Natural killer cell (primary cell): ENCODE measurements at regions not wholly inside any gene's neighbourhood (a gene's known extent, or its start where the extent isn't known, plus 50 kb on each side); places are given as distances from the start of the nearest gene placed in this dataset.
"Not testable (repeated sequence)": the region's sequence is repeated elsewhere in the genome, so short reads cannot be mapped to it uniquely, and the experiment has no call there.

Source experiments
- ATAC-seq, 3 donors: fragments of 150-1000 bp in 2 of 3; fragments of 200-7000 bp in 1 of 3; cut with Tn5 transposase; 1 replicate in 1 of 3; 2 replicates in 2 of 3; pipeline ENCODE4 v1.10.0; 2021; ENCODE audit warnings: mild to moderate bottlenecking in 2 of 3, moderate library complexity in 2 of 3
- DNase-seq, 2 donors: peaks; one replicate each; pipeline versions ENCODE4 v3.0.0 to v3.0.0-alpha.2; 2013 to 2021; ENCODE audit warnings: mixed read lengths in 1 of 2
- H3K27ac ChIP-seq: one replicate; pipeline ENCODE4 v1.5.1; 2013; ENCODE audit warnings: mild to moderate bottlenecking, low read length
- H3K27me3 ChIP-seq: one replicate; pipeline ENCODE4 v1.6.1; 2013; ENCODE audit warnings: low read length; ENCODE audit not compliant: control insufficient read depth, insufficient read depth
- H3K36me3 ChIP-seq: one replicate; pipeline ENCODE4 v1.6.1; 2013; ENCODE audit warnings: low read length; ENCODE audit not compliant: control insufficient read depth, insufficient read depth
- H3K4me1 ChIP-seq: one replicate; pipeline ENCODE4 v1.6.1; 2013; ENCODE audit warnings: low read length; ENCODE audit not compliant: control insufficient read depth, insufficient read depth
- H3K4me3 ChIP-seq: one replicate; pipeline ENCODE4 v1.5.1; 2013; ENCODE audit warnings: low read length
- H3K9me3 ChIP-seq: one replicate; pipeline ENCODE4 v1.6.1; 2013; ENCODE audit warnings: low read length; ENCODE audit not compliant: control insufficient read depth, insufficient read depth
- H3K27ac Mint-ChIP-seq, 2 donors: one replicate each; pipeline ENCODE4 v1.8.0; 2022; ENCODE audit warnings: mild to moderate bottlenecking in 2 of 2, mixed read lengths in 2 of 2, moderate library complexity in 1 of 2
- H3K27me3 Mint-ChIP-seq, 2 donors: one replicate each; pipeline ENCODE4 v1.8.0; 2022; ENCODE audit warnings: low read depth in 2 of 2, mixed read lengths in 2 of 2
- H3K36me3 Mint-ChIP-seq: one replicate; pipeline ENCODE4 v1.8.0; 2022; ENCODE audit warnings: mixed read lengths
- H3K4me1 Mint-ChIP-seq, 2 donors: one replicate each; pipeline ENCODE4 v1.8.0; 2022; ENCODE audit warnings: mixed read lengths in 2 of 2
- H3K4me3 Mint-ChIP-seq: one replicate; pipeline ENCODE4 v1.8.0; 2022; ENCODE audit warnings: mild to moderate bottlenecking, moderate library complexity, mixed read lengths
- H3K9me3 Mint-ChIP-seq, 2 donors: one replicate each; pipeline ENCODE4 v1.8.0; 2022; ENCODE audit warnings: mixed read lengths in 2 of 2
- CTCF ChIP-seq: fragments of 200-600 bp; IDR thresholded peaks from one replicate; pipeline ENCODE4 v1.8.0; 2022; ENCODE audit warnings: antibody characterized with exemption
- WGBS: methylation state at CpG from one replicate; pipeline ENCODE4 v1.1.7; 2013; ENCODE audit warnings: missing lambda C conversion rate; ENCODE audit not compliant: insufficient coverage; 5-methylcytosine and 5-hydroxymethylcytosine counted together
- intact Hi-C: fragments of 100-400 bp; cut with micrococcal nuclease; formaldehyde crosslinking; loops from one replicate; pipeline ENCODE4 v1.14.2; 2022

- Mint-ChIP-seq H3K27ac (no peak overlapping the region), H3K36me3 (no peaks in the 10 kb centered on the region), H3K4me3 (no peak overlapping the region), H3K27me3 (peaks cover 32 to 67% of the 10 kb centered on the region in 2 donors), H3K4me1 (no peaks in the 10 kb centered on the region), H3K9me3 (no peaks in the 10 kb centered on the region)
- WGBS, result 100% methylated on average over 2 of the region's 4 CpGs
- intact Hi-C loops, result no loop called here
- no peaks in the 10 kb centered on the region for H3K36me3 ChIP-seq
- no peaks in the 10 kb centered on the region for H3K4me1 ChIP-seq
- H3K9me3 ChIP-seq, result no peaks in the 10 kb centered on the region
- ATAC-seq (no peak), DNase-seq (no peak)
- no peaks in the 10 kb centered on the region for H3K27me3 ChIP-seq
- no peak overlapping the region for H3K4me3 ChIP-seq
- no peak for TF ChIP-seq CTCF
- H3K27ac ChIP-seq, result no peak overlapping the region
Observed at GRCh38 chr13:111060237-111060919, 54.7 kb upstream of the ARHGEF7 start.

DNA sequence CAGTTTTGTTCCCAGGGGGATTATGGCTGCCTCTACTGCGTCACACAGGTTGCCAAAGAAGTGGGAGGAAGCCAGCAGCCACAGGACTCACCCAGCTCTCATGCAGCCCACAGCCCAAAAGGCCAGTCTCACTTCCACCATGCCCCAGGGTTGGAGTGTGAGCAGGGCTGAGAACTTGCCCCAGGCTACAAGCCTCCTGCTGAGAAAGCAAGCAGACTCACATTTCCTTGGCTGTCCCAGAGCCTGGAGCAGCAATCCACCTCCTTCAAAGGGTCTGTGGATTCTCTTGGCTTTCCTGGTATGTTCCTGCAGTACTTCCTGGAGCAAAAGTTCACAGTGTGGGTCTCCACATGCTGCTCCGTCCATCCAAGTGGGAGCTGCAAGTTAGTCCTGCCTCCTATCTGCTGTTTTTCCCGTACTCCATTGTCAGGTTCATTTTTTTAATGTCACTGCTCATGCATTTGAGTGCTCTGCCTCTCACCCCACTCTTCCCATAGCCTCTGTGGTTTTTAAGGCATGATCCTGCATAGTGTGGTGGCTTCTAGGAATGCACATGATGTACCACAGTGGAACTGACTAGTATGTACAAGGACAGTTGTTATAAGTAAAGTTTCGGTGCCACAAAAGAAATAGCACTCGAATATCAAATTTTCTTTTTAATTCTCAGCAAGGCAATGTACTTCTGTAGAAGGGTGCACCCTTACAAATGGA, 56.2 kb upstream of the ARHGEF7 start:
- Histone ChIP-seq H3K36me3 (no peaks in the 10 kb centered on the region), H3K27me3 (no peaks in the 10 kb centered on the region), H3K4me1 (no peaks in the 10 kb centered on the region), H3K27ac (no peak overlapping the region), H3K4me3 (no peak overlapping the region), H3K9me3 (no peaks in the 10 kb centered on the region)
- Mint-ChIP-seq H3K4me1 (no peaks in the 10 kb centered on the region), H3K36me3 (no peaks in the 10 kb centered on the region), H3K9me3 (no peaks in the 10 kb centered on the region), H3K27me3 (peaks cover 30 to 66% of the 10 kb centered on the region in 2 donors), H3K4me3 (no peak overlapping the region), H3K27ac (no peak overlapping the region)
- no peak for TF ChIP-seq CTCF
- 73% methylated on average over 4 of the region's 5 CpGs for WGBS
- DNase-seq (no peak), ATAC-seq (no peak)
- intact Hi-C loops, result no loop called here

- H3K4me3 ChIP-seq, H3K4me3 Mint-ChIP-seq, intact Hi-C loops, ATAC-seq, H3K36me3 ChIP-seq, DNase-seq, H3K9me3 Mint-ChIP-seq, H3K27ac Mint-ChIP-seq, H3K4me1 ChIP-seq, H3K36me3 Mint-ChIP-seq, H3K27ac ChIP-seq, H3K27me3 ChIP-seq, H3K4me1 Mint-ChIP-seq, H3K9me3 ChIP-seq: not testable (repeated sequence)
- H3K27me3 Mint-ChIP-seq, result peaks cover 30 to 68% of the 10 kb centered on the region in 2 donors
Observed at GRCh38 chr13:111058339-111058738, 56.8 kb upstream of the ARHGEF7 start.

- 88% methylated on average over 19 of the region's 21 CpGs for WGBS
- H3K9me3 ChIP-seq, intact Hi-C loops, H3K36me3 Mint-ChIP-seq, H3K4me3 ChIP-seq, H3K4me1 ChIP-seq, ATAC-seq, H3K4me3 Mint-ChIP-seq, DNase-seq, H3K36me3 ChIP-seq, H3K27me3 ChIP-seq, H3K27ac ChIP-seq, H3K27ac Mint-ChIP-seq, H3K9me3 Mint-ChIP-seq, H3K4me1 Mint-ChIP-seq: not testable (repeated sequence)
- H3K27me3 Mint-ChIP-seq, result peaks cover 19 to 36% of the 10 kb centered on the region in 2 donors
Observed at GRCh38 chr13:111051726-111052232, 63.3 kb upstream of the ARHGEF7 start.
